Thymus (tissue), 11 donors: ENCODE measurements at regions not wholly inside any gene's neighbourhood (a gene's known extent, or its start where the extent isn't known, plus 50 kb on each side); places are given as distances from the start of the nearest gene placed in this dataset.

Experiments used
- DNase-seq, 9 donors: peaks; one replicate each; pipeline ENCODE4 v3.0.0-alpha.2; 2013; ENCODE audit warnings: low spot score in 9 of 9, low read depth in 6 of 9, missing footprints in 1 of 9
- H3K27ac ChIP-seq, 2 donors: one replicate each; pipeline ENCODE4 v1.5.1; 2013; ENCODE audit warnings: control low read depth in 1 of 2, low read depth in 1 of 2, low read length in 1 of 2, mild to moderate bottlenecking in 1 of 2, moderate library complexity in 1 of 2
- H3K27me3 ChIP-seq, 2 donors: one replicate each; pipeline ENCODE4 v1.5.1; 2013; ENCODE audit warnings: low read length in 1 of 2; ENCODE audit not compliant: control insufficient read depth in 2 of 2, insufficient read depth in 1 of 2
- H3K36me3 ChIP-seq, 2 donors: one replicate each; pipeline ENCODE4 v1.5.1; 2013; ENCODE audit warnings: low read length in 1 of 2, mild to moderate bottlenecking in 1 of 2, moderate library complexity in 1 of 2; ENCODE audit not compliant: control insufficient read depth in 2 of 2, insufficient read depth in 2 of 2
- H3K4me1 ChIP-seq, 2 donors: one replicate each; pipeline ENCODE4 v1.5.1; 2013; ENCODE audit warnings: low read length in 2 of 2; ENCODE audit not compliant: control insufficient read depth in 2 of 2, insufficient read depth in 2 of 2
- H3K4me3 ChIP-seq, 2 donors: one replicate each; pipeline ENCODE4 v1.5.1; 2013; ENCODE audit warnings: low read length in 2 of 2, control low read depth in 1 of 2, mild to moderate bottlenecking in 1 of 2
- H3K9me3 ChIP-seq, 2 donors: one replicate each; pipeline ENCODE4 v1.5.1; 2013; ENCODE audit warnings: low read length in 1 of 2, mild to moderate bottlenecking in 1 of 2; ENCODE audit not compliant: control insufficient read depth in 2 of 2, insufficient read depth in 1 of 2
- WGBS: extraction: QIAGEN DNeasy Blood & Tissue Kit; methylation state at CpG from one replicate; pipeline ENCODE4 v1.1.7; 2013; 5-methylcytosine and 5-hydroxymethylcytosine counted together
- donor health status: healthy.

DNA sequence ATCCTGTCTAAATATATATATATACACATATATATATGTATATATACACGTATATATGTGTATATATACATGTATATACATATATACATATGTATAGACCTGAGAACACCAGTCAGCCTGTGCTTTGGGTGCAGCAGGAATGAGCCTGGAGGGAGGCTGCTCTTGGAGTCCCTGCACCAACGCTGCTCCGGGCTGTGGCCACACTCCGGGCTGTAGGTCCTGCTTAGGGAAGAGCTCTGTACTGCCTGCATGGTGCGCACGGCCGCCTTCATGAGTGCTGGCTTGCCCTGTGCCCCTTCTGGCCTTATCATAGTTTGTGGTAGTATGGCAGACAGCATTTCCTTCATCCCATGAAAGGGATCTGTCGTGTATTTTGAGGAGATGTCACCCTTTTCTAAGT lies 360.9 kb downstream of the TDRD15 start:
- no peak overlapping the region for H3K27ac ChIP-seq
- 94% methylated on average over 8 of the region's 8 CpGs for WGBS
- no peaks in the 10 kb centered on the region for H3K36me3 ChIP-seq
- no peaks in the 10 kb centered on the region for H3K27me3 ChIP-seq
- no peak for DNase-seq
- no peaks in the 10 kb centered on the region for H3K4me1 ChIP-seq
- H3K9me3 ChIP-seq: peaks cover 0 to 4% of the 10 kb centered on the region in 2 donors
- H3K4me3 ChIP-seq: no peak overlapping the region

DNA sequence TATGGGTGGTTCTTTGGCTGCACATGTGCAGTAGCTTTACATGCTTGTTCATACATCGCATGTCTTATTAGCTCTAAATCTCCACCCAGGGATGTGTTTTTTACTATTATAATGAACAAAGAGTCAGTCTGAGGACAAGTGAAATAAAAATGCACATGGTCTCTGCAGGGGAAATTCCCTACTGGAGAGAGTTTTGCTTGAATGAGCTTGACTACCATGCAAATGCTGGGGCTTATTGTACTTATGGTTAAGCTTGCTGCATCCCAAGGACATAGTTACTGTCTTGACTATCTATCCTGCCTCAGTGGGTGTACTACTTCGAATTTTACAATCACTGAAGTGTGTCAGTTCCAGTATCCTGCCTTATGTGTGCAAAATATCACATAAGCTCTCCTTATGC lies 362.7 kb downstream of the TDRD15 start:
- H3K27me3 ChIP-seq: no peaks in the 10 kb centered on the region
- no peak overlapping the region for H3K27ac ChIP-seq
- no peaks in the 10 kb centered on the region for H3K4me1 ChIP-seq
- H3K4me3 ChIP-seq: no peak overlapping the region
- DNase-seq: no peak
- H3K9me3 ChIP-seq: peaks cover 0 to 4% of the 10 kb centered on the region in 2 donors
- WGBS: 62% methylated on average over 2 of the region's 2 CpGs
- H3K36me3 ChIP-seq: no peaks in the 10 kb centered on the region

DNA sequence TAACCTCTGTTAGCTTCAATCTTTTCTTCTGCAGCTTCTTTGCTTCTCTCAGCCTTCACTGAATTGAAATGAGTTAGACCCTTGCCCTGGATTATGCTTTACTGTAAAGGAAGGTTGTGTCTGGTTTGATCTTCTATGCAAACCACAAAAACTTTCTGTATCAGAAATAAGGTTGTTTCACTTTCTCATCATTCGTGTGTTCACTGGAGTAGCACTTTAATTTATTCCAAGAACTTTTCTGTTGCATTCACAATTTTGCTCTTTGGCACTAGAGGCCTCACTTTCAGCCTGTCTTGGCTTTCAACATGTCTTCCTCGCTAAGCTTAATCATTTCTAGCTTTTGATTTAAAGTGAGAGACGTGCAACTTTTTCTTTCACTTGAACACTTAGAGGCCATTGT lies 365.3 kb downstream of the TDRD15 start:
- no peak for DNase-seq
- H3K4me3 ChIP-seq: no peak overlapping the region
- no peaks in the 10 kb centered on the region for H3K36me3 ChIP-seq
- no peaks in the 10 kb centered on the region for H3K27me3 ChIP-seq
- H3K4me1 ChIP-seq: no peaks in the 10 kb centered on the region
- 92% methylated on average over 3 of the region's 3 CpGs for WGBS
- peaks cover 0 to 4% of the 10 kb centered on the region in 2 donors for H3K9me3 ChIP-seq
- H3K27ac ChIP-seq: no peak overlapping the region

DNA sequence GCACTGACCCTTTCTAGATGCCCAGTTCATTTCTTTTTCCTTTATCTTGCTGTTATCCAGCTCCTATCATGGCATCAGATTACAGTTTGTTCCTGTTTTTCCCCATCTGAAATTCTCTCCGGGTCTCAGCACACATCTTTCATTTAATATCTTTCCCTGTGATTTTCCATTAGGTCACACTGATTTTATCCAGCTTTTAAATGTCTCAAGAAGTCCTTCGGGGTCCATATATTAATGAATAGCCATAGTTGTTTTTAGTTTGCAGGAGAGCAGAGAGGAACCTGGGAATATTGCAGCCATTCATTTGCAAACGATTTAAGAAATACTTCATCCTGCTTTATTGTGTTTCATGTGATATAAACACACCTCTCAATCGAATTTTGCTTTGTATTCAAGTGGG lies 374.2 kb downstream of the TDRD15 start:
- Histone ChIP-seq H3K4me1 (no peaks in the 10 kb centered on the region), H3K27me3 (no peaks in the 10 kb centered on the region), H3K9me3 (peaks cover 0 to 2% of the 10 kb centered on the region in 2 donors), H3K36me3 (no peaks in the 10 kb centered on the region), H3K4me3 (no peak overlapping the region), H3K27ac (no peak overlapping the region)
- WGBS: 78% methylated on average over 4 of the region's 4 CpGs
- DNase-seq: no peak

DNA sequence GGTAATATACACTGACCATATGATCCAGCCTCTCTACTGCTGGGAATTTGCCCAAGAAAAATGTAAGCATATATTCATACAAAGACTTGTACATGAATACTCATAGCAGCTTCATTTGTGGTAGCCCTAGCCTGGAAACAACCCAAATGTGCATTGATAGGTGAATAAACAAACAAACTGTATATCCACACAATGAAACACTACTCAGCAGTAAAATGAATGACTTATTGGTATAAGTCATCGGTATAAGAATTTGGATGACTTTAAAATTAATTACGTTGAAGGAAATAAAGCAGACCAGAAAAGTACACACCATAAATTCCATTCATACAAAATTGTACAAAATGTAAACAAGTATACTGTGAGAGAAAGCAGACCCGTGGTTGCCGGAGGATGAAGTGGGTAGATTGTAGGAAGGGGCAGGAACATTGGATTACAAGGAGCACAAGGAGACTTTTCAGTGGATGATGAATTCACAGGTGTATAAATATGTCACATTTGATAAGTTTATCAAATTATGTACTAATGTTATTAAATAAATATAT lies 376.7 kb downstream of the TDRD15 start:
- Histone ChIP-seq H3K27me3 (no peaks in the 10 kb centered on the region), H3K27ac (no peak overlapping the region), H3K9me3 (peaks cover 0 to 2% of the 10 kb centered on the region in 2 donors), H3K4me1 (no peaks in the 10 kb centered on the region), H3K36me3 (no peaks in the 10 kb centered on the region), H3K4me3 (no peak overlapping the region)
- no peak for DNase-seq
- WGBS: 93% methylated on average over 4 of the region's 4 CpGs

DNA sequence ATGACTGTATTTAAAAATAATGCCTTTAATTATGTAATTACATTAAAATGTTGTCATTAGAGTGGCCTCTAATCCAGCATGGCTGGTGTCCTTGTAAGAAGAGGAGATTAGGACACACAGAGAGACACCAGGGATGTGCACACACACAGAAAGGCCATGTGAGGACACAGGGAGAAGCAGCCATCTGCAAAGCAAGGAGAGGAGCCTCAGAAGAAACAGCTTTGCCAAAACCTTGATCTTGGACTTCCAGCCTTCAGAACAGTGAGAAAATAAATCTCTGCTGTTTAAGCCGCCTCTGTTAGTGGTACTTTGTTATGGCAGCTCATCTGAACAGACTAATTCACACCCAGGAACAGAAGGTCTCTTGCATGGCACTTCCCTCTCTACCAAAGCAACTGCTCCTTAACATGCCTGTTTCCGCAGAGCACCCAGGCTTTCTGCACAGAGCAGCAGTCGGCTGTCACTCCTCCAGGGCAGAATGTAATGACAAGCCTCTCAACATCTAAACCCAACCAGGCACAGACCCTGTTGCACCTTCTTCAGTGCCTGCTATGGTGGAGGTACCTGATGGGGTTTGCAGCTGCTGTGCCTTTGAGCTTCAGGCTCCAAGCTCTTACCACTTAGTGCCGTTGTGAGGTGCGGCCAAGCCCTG lies 377.7 kb downstream of the TDRD15 start:
- H3K4me1 ChIP-seq: no peaks in the 10 kb centered on the region
- no peaks in the 10 kb centered on the region for H3K9me3 ChIP-seq
- no peaks in the 10 kb centered on the region for H3K36me3 ChIP-seq
- WGBS: 88% methylated on average over 5 of the region's 5 CpGs
- no peak overlapping the region for H3K4me3 ChIP-seq
- DNase-seq: no peak
- H3K27me3 ChIP-seq: no peaks in the 10 kb centered on the region
- no peak overlapping the region for H3K27ac ChIP-seq

DNA sequence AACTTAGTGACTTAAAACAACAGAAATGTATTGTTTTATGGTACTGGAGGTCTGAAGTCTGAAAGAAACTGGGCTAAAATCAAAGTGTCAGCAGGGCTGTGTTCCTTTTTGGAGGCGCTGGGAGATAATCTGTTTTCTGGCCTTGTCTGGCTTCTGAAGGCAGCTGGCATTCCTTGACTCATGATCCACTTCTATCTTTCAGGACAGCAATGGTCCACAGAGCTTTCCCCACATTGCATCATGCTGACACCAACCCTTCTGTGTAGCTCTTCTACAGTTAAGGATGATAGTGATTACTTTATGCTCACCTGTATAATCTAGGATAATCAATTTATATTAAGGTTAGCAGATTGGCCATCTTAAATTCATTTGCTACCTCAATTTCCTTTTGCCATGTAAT lies 392.1 kb downstream of the TDRD15 start:
- Histone ChIP-seq H3K36me3 (no peaks in the 10 kb centered on the region), H3K27ac (no peak overlapping the region), H3K27me3 (no peaks in the 10 kb centered on the region), H3K4me1 (no peaks in the 10 kb centered on the region), H3K9me3 (no peaks in the 10 kb centered on the region), H3K4me3 (no peak overlapping the region)
- no peak for DNase-seq
- 89% methylated on average over 1 of the region's 1 CpG for WGBS

DNA sequence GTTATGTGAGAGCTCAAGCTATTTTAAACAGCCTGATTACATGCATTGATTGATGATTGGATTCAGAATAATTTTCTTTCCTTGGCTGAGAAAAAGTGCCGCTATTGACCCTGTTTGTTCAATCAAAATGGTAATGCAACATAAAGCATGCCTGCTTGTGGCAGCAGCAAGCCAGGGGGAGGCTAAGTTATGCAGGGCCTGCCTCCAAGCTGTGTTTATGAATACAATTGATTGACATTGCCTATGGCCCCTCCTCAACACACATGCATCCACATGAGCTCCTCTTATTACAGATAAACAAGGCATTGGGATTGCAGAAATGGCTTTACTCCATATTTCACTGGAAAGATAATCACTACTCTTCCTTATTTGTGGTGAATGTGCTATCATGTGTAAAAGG lies 395.6 kb downstream of the TDRD15 start:
- no peak for DNase-seq
- Histone ChIP-seq H3K36me3 (no peaks in the 10 kb centered on the region), H3K4me3 (no peak overlapping the region), H3K27ac (no peak overlapping the region), H3K4me1 (no peaks in the 10 kb centered on the region), H3K9me3 (no peaks in the 10 kb centered on the region), H3K27me3 (no peaks in the 10 kb centered on the region)
- 95% methylated on average over 1 of the region's 1 CpG for WGBS

DNA sequence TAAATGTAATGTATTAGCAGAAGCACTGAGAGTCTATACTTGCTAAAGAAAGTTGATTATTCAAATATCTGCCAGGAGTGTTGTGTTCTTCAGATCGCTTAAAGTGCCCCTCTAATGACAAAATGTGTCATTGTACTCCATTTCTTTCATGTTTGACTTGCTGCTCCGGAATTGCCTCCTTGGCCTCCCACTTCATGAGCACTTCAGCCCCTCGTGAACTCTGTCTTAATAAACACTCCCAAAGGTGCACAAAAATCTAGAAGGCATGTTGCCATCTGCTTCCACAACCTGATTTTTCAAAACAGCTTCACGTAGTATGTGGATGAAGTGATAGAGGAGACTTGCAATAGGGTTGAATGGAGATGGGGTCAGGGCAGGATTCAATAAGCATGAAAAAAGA lies 396.1 kb downstream of the TDRD15 start:
- H3K4me3 ChIP-seq: no peak overlapping the region
- DNase-seq: no peak
- no peaks in the 10 kb centered on the region for H3K27me3 ChIP-seq
- no peaks in the 10 kb centered on the region for H3K4me1 ChIP-seq
- no peak overlapping the region for H3K27ac ChIP-seq
- H3K9me3 ChIP-seq: no peaks in the 10 kb centered on the region
- H3K36me3 ChIP-seq: no peaks in the 10 kb centered on the region
- 83% methylated on average over 4 of the region's 4 CpGs for WGBS
